Heart right ventricle (tissue), 16 donors: ENCODE measurements at regions not wholly inside any gene's neighbourhood (a gene's known extent, or its start where the extent isn't known, plus 50 kb on each side); places are given as distances from the start of the nearest gene placed in this dataset.

Experiments used
- ATAC-seq, 8 donors: fragments of 200-7000 bp; cut with Tn5 transposase; one replicate each; pipeline ENCODE4 v1.9.1; 2020; ENCODE audit warnings: mild to moderate bottlenecking in 8 of 8, moderate library complexity in 8 of 8, moderate number of reproducible peaks in 1 of 8
- DNase-seq, 2 donors: peaks; one replicate each; pipeline ENCODE4 v3.0.0-alpha.2; 2020
- H3K27ac ChIP-seq, 10 donors: fragments of 200-600 bp; sonication (generic) in 2 of 10; one replicate each; pipeline versions ENCODE4 v1.5.0 to v1.8.0; 2020 to 2022; ENCODE audit warnings: mild to moderate bottlenecking in 3 of 10
- H3K27me3 ChIP-seq, 7 donors: fragments of 200-600 bp; one replicate each; pipeline ENCODE4 v1.8.0; 2021 to 2022; ENCODE audit warnings: mild to moderate bottlenecking in 2 of 7
- H3K36me3 ChIP-seq, 9 donors: fragments of 200-600 bp; sonication (generic) in 1 of 9; one replicate each; pipeline versions ENCODE4 v1.5.0 to v1.8.0; 2020 to 2022; ENCODE audit warnings: mild to moderate bottlenecking in 2 of 9
- H3K4me1 ChIP-seq, 9 donors: fragments of 200-600 bp; sonication (generic) in 1 of 9; one replicate each; pipeline versions ENCODE4 v1.5.0 to v1.8.0; 2020 to 2022; ENCODE audit warnings: mild to moderate bottlenecking in 4 of 9
- H3K4me3 ChIP-seq, 10 donors: fragments of 200-600 bp; sonication (generic) in 2 of 10; one replicate each; pipeline versions ENCODE4 v1.5.0 to v1.8.0; 2020 to 2022; ENCODE audit warnings: mild to moderate bottlenecking in 7 of 10, moderate library complexity in 2 of 10
- H3K9me3 ChIP-seq, 11 donors: fragments of 200-600 bp in 10 of 11; sonication (generic) in 2 of 11; one replicate each; pipeline versions ENCODE4 v1.5.0 to v1.8.0; 2013 to 2022; ENCODE audit warnings: mild to moderate bottlenecking in 2 of 11, control low read depth in 1 of 11, moderate library complexity in 1 of 11
- WGBS, 2 donors: extraction: QIAGEN DNeasy Blood & Tissue Kit; methylation state at CpG; one replicate each; pipeline ENCODE4 v1.1.7; 2013; ENCODE audit warnings: inconsistent platforms in 1 of 2; 5-methylcytosine and 5-hydroxymethylcytosine counted together
- intact Hi-C, 10 donors: fragments of 100-400 bp; cut with DNase I; formaldehyde crosslinking; loops; one replicate each; pipeline versions ENCODE4 v1.11.1 to v1.14.2; 2022
- TF ChIP-seq, protein P1 (sequence below), 9 donors: fragments of 200-600 bp; sonication (generic) in 2 of 9; IDR thresholded peaks; one replicate each; pipeline versions ENCODE4 v1.5.0 to v1.8.0; 2021 to 2022; ENCODE audit warnings: antibody characterized with exemption in 9 of 9, mild to moderate bottlenecking in 5 of 9, moderate library complexity in 1 of 9
- donor health status: Arrhythmogenic right ventricular cardiomyopathy.
- donor health status: ischemic (EF 13 %, LVEDD 7.1; RV severe dilation, severe dysfunction).
- donor health status: healthy with polysubstance abuse.
- donor health status: DM: no; HTN: yes; CAD: no.
- donor health status: DM: no; HTN: no; CAD: no.
- donor health status: ischemic (EF 25% LVEDD 6.9; RV normal size, moderate dysfunction).
- donor health status: ischemic (EF 25% LVEDD 5.7; RV mildly dilated, moderate dysfunction).
- donor health status: healthy.
- donor health status: DM: yes; HTN: yes; CAD: no.
- donor health status: Ischemic cardiomyopathy.
- donor health status: ischemic (EF 35%, LVEDD 5.7; RV mildly dilated, moderate dysfunction).
- donor health status: nonischemic (EF 11% LVEDD 7.7; RV severe dilation, severe dysfunction).
- donor health status: DM: yes; HTN: yes; CAD: no.
- donor health status: PGD.
- donor health status: ischemic (EF 29% LVEDD 5.4; RV normal size, mild dysfunction).
- donor health status: nonischemic (EF 23%, LVEDD 6.1; RV moderate dilation, normal function).

DNA sequence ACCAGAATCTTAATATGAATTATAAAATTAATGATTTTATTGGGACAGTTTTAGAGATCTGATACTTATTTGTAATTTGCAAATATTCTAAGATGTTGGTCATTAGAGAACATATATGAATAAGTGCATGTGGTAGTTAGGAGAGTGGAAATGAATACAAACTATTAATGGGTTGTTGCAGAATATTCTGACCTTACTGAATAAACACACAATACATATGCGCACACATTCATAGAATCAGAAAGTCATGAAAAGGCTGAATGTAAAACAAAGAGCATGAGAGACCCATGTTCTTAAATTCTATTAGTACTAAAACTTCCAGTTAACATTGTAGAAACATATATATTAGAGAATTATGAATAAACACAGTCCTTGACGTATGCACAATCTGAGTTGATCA is 301.7 kb upstream of the TRAM1L1 start:
- intact Hi-C loops = no loop called here
- Histone ChIP-seq H3K4me3 (no peak overlapping the region), H3K9me3 (no peaks in the 10 kb centered on the region), H3K27ac (no peak overlapping the region), H3K36me3 (no peaks in the 10 kb centered on the region), H3K4me1 (no peaks in the 10 kb centered on the region), H3K27me3 (no peaks in the 10 kb centered on the region)
- TF ChIP-seq, protein P1, sequence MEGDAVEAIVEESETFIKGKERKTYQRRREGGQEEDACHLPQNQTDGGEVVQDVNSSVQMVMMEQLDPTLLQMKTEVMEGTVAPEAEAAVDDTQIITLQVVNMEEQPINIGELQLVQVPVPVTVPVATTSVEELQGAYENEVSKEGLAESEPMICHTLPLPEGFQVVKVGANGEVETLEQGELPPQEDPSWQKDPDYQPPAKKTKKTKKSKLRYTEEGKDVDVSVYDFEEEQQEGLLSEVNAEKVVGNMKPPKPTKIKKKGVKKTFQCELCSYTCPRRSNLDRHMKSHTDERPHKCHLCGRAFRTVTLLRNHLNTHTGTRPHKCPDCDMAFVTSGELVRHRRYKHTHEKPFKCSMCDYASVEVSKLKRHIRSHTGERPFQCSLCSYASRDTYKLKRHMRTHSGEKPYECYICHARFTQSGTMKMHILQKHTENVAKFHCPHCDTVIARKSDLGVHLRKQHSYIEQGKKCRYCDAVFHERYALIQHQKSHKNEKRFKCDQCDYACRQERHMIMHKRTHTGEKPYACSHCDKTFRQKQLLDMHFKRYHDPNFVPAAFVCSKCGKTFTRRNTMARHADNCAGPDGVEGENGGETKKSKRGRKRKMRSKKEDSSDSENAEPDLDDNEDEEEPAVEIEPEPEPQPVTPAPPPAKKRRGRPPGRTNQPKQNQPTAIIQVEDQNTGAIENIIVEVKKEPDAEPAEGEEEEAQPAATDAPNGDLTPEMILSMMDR (IDR thresholded peaks at IDR 0.05) = no peak
- 86 to 91% methylated on average over 2 of the region's 2 CpGs for WGBS, 2 donors
- DNase-seq (no peak), ATAC-seq (no peak)

GRCh38 chr4:117400039-117400835 is 314.9 kb upstream of the TRAM1L1 start:
- TF ChIP-seq, protein P1 (IDR thresholded peaks at IDR 0.05) = no peak
- H3K27ac ChIP-seq = no peak overlapping the region
- ATAC-seq = no peak
- H3K9me3 ChIP-seq = peaks cover 0 to 13% (median 3%) of the 10 kb centered on the region in 11 donors
- no peaks in the 10 kb centered on the region for H3K27me3 ChIP-seq
- DNase-seq = no peak
- no peak overlapping the region for H3K4me3 ChIP-seq
- no peaks in the 10 kb centered on the region for H3K36me3 ChIP-seq
- H3K4me1 ChIP-seq = no peaks in the 10 kb centered on the region
- intact Hi-C loops = no loop called here

GRCh38 chr4:117412661-117413060 is 327.3 kb upstream of the TRAM1L1 start:
- WGBS, 2 donors = 69 to 74% methylated on average over 2 of the region's 2 CpGs
- DNase-seq (no peak), ATAC-seq (no peak)
- Histone ChIP-seq H3K4me1 (no peaks in the 10 kb centered on the region), H3K27ac (no peak overlapping the region), H3K27me3 (no peaks in the 10 kb centered on the region), H3K4me3 (no peak overlapping the region), H3K9me3 (no peaks in the 10 kb centered on the region), H3K36me3 (no peaks in the 10 kb centered on the region)
- intact Hi-C loops = no loop called here
- TF ChIP-seq, protein P1 (IDR thresholded peaks at IDR 0.05) = no peak

GRCh38 chr4:117417856-117418255 is 332.5 kb upstream of the TRAM1L1 start:
- WGBS, 2 donors = 50 to 67% methylated on average over 1 of the region's 1 CpG
- intact Hi-C loops = no loop called here
- H3K4me3 ChIP-seq = no peak overlapping the region
- ATAC-seq = no peak
- H3K27me3 ChIP-seq = no peaks in the 10 kb centered on the region
- no peak for DNase-seq
- TF ChIP-seq, protein P1 (IDR thresholded peaks at IDR 0.05) = no peak
- H3K36me3 ChIP-seq = no peaks in the 10 kb centered on the region
- H3K4me1 ChIP-seq = no peaks in the 10 kb centered on the region
- H3K27ac ChIP-seq = no peak overlapping the region
- H3K9me3 ChIP-seq = no peaks in the 10 kb centered on the region
